Left ventricle myocardium inferior (tissue), 1 donor: ENCODE measurements at regions not wholly inside any gene's neighbourhood (a gene's known extent, or its start where the extent isn't known, plus 50 kb on each side); places are given as distances from the start of the nearest gene placed in this dataset.

ENCODE experiments used
- DNase-seq: peaks from one replicate; pipeline ENCODE4 v3.0.0-alpha.2; 2020
- H3K27ac ChIP-seq: fragments of 200-600 bp; replicated peaks from 2 replicates; pipeline ENCODE4 v1.8.0; 2021
- H3K27me3 ChIP-seq: fragments of 200-600 bp; 2 replicates; pipeline ENCODE4 v1.8.0; 2021; ENCODE audit warnings: low read depth
- H3K36me3 ChIP-seq: fragments of 200-600 bp; 2 replicates; pipeline ENCODE4 v1.8.0; 2021
- H3K4me1 ChIP-seq: fragments of 200-600 bp; 2 replicates; pipeline ENCODE4 v1.8.0; 2021
- H3K4me3 ChIP-seq: fragments of 200-600 bp; 2 replicates; pipeline ENCODE4 v1.8.0; 2021; ENCODE audit warnings: mild to moderate bottlenecking, moderate library complexity
- H3K9me3 ChIP-seq: fragments of 200-600 bp; replicated peaks from 2 replicates; pipeline ENCODE4 v1.8.0; 2021
- intact Hi-C: fragments of 100-400 bp; cut with micrococcal nuclease; formaldehyde crosslinking; loops from one replicate; pipeline ENCODE4 v1.11.0; 2022
- TF ChIP-seq, protein P1 (sequence below): fragments of 200-600 bp; IDR thresholded peaks from 2 replicates; pipeline ENCODE4 v1.8.0; 2021; ENCODE audit warnings: antibody characterized with exemption, mild to moderate bottlenecking, borderline replicate concordance
- donor health status: DM: no; HTN: yes; CAD: no; lungs with severe emphysema.

DNA sequence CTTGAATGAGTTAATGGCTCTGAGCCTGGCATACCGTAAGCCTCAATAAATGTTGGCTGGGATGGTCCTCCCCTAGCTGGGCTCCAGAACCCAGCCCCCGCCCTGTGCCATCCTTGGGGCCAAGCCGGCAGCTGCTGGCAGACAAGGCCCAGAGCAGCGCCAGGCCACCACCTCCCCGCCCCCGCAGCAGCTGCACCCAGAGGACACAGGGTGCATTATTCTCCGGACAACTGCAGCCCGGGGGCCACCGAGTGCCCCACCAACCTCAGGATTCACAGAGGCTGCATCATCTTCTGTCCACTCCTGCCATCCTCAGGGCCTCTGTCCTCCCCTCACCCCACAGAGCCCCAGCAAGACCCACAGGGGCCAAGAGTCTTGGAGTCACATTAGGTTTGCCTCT, 92.7 kb downstream of the NCOR2 start:
- H3K4me3 ChIP-seq: peak overlapping the region; percentile 6
- H3K36me3 ChIP-seq: peaks cover 81% of the 10 kb centered on the region
- peak; percentile 80 for DNase-seq
- H3K27ac ChIP-seq: peak overlapping the region; percentile 84
- H3K4me1 ChIP-seq: peaks cover 56% of the 10 kb centered on the region
- H3K27me3 ChIP-seq: no peaks in the 10 kb centered on the region
- H3K9me3 ChIP-seq: peaks cover 8% of the 10 kb centered on the region
- TF ChIP-seq, protein P1, sequence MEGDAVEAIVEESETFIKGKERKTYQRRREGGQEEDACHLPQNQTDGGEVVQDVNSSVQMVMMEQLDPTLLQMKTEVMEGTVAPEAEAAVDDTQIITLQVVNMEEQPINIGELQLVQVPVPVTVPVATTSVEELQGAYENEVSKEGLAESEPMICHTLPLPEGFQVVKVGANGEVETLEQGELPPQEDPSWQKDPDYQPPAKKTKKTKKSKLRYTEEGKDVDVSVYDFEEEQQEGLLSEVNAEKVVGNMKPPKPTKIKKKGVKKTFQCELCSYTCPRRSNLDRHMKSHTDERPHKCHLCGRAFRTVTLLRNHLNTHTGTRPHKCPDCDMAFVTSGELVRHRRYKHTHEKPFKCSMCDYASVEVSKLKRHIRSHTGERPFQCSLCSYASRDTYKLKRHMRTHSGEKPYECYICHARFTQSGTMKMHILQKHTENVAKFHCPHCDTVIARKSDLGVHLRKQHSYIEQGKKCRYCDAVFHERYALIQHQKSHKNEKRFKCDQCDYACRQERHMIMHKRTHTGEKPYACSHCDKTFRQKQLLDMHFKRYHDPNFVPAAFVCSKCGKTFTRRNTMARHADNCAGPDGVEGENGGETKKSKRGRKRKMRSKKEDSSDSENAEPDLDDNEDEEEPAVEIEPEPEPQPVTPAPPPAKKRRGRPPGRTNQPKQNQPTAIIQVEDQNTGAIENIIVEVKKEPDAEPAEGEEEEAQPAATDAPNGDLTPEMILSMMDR: no peak
- intact Hi-C loops: no loop called here

DNA sequence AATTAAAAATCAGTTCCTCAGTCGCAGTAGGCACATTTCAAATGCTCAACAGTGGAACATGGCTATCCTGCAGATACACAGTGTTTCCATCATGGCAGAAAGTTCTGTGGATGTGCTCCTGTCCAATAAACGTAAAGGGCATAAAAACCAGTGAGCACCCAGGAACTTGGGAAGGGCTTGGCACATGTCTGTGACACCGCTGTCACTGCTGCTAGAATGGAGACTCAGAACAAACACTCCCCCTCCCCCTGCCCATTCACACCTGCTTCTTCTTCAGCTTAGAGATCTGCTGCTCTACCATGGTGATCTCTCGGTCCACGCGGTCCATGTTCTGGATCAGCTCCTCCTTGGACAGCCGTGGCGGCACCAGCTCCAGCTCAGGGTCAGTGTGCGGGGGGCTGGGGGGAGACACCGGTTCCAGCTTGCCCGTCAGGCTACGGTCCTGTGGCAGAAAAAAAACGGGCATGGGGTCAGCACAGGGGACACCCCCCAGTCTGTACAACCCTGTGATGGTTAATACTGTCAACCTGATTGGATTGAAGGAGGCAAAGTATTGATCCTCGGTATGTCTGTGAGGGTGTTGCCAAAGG, 94.6 kb downstream of the NCOR2 start:
- TF ChIP-seq, protein P1: no peak
- intact Hi-C loops: no loop called here
- Histone ChIP-seq H3K36me3 (peaks cover 83% of the 10 kb centered on the region), H3K27ac (no peak overlapping the region), H3K4me3 (no peak overlapping the region), H3K27me3 (no peaks in the 10 kb centered on the region), H3K4me1 (peaks cover 36% of the 10 kb centered on the region), H3K9me3 (peaks cover 15% of the 10 kb centered on the region)
- no peak for DNase-seq

DNA sequence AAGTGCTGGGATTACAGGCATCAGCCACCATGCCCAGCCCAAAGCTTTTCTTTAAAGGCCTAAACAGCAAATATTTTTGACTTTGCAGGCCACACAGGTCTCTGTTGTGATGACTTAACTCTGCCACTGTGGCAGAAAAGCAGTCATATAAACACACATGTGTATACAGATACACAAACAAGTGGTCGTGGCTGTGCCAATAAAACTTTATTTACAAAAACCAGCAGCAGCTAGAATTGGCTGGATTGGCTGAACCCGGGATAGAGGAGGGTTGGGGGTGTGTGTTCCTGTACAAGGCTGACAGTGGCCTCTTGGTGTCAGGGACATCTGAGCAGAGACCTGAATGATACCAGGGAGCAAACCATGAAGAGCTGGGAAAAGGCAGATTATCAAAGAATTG, 95.6 kb downstream of the NCOR2 start:
- no peak overlapping the region for H3K27ac ChIP-seq
- no peak for DNase-seq
- H3K9me3 ChIP-seq: peaks cover 15% of the 10 kb centered on the region
- H3K36me3 ChIP-seq: peaks cover 75% of the 10 kb centered on the region
- no peaks in the 10 kb centered on the region for H3K27me3 ChIP-seq
- H3K4me1 ChIP-seq: peaks cover 29% of the 10 kb centered on the region
- intact Hi-C loops: no loop called here
- TF ChIP-seq, protein P1: no peak
- H3K4me3 ChIP-seq: no peak overlapping the region

DNA sequence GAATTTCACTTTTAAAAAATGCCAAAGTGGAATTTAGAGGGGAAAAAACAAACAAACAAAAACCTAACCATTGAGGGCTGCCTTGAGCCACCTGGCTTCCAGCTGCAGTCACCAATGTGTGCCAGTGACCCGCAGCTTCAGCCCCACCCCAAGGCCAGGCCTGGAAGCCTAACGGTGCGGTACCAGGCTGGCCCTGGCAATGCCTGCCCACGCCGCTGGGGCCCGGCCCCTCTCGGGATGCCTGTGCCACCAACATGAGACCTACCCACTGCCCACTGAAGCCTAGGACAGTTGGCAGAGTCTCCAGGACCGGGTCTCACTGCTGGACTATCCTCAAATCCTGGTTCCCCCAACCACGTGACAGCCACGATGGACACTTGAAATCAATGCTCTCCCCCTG, 96.6 kb downstream of the NCOR2 start:
- H3K4me3 ChIP-seq: no peak overlapping the region
- TF ChIP-seq, protein P1: no peak
- H3K9me3 ChIP-seq: peaks cover 15% of the 10 kb centered on the region
- DNase-seq: no peak
- intact Hi-C loops: no loop called here
- peaks cover 32% of the 10 kb centered on the region for H3K4me1 ChIP-seq
- peaks cover 67% of the 10 kb centered on the region for H3K36me3 ChIP-seq
- H3K27ac ChIP-seq: no peak overlapping the region
- H3K27me3 ChIP-seq: no peaks in the 10 kb centered on the region

DNA sequence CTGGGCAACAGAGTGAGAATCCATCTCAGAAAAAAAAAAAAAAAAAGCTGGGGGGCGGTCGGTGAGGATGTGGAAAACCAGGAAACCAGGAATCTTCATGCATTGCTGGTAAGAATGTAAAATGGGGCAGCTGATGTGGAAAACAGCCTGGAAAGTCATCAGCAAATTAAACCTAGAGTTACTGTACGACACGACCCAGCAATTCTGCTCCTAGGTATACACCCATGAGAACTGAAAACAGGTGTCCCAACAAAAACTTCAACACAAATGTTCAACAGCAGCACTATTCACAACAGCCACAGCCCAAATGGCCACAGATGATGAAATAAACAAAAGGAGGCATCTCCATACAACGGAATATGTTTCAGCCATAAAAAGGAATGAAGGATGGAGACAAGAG, 97.3 kb downstream of the NCOR2 start:
- H3K27ac ChIP-seq: no peak overlapping the region
- peaks cover 70% of the 10 kb centered on the region for H3K36me3 ChIP-seq
- no peaks in the 10 kb centered on the region for H3K27me3 ChIP-seq
- no peak for DNase-seq
- intact Hi-C loops: no loop called here
- H3K4me1 ChIP-seq: peaks cover 25% of the 10 kb centered on the region
- TF ChIP-seq, protein P1: no peak
- H3K9me3 ChIP-seq: peaks cover 15% of the 10 kb centered on the region
- no peak overlapping the region for H3K4me3 ChIP-seq
